BLaER1 treated with 17β-estradiol and CSF1 and Interleukin-3, amounts not matched to agents 10 nM and 100 nM (cell line): ENCODE measurements at regions not wholly inside any gene's neighbourhood (a gene's known extent, or its start where the extent isn't known, plus 50 kb on each side); places are given as distances from the start of the nearest gene placed in this dataset.
A peak's percentile ranks its signal among the peaks of the same experiment; 100 is the strongest.

Experiments
- H3K27ac ChIP-seq, 11 experiments: shearing (Covaris generic); formaldehyde crosslinking; 2 replicates each; pipeline ENCODE4 v1.8.1; 2022
- H3K27me3 ChIP-seq, 11 experiments: shearing (Covaris generic); formaldehyde crosslinking; 2 replicates each; pipeline ENCODE4 v1.8.1; 2022
- H3K36me3 ChIP-seq, 11 experiments: shearing (Covaris generic); formaldehyde crosslinking; 2 replicates each; pipeline ENCODE4 v1.8.1; 2022
- H3K4me1 ChIP-seq, 10 experiments: shearing (Covaris generic); formaldehyde crosslinking; 2 replicates each; pipeline ENCODE4 v1.8.1; 2022
- H3K4me2 ChIP-seq, 11 experiments: shearing (Covaris generic); formaldehyde crosslinking; 2 replicates each; pipeline ENCODE4 v1.8.1; 2022
- H3K4me3 ChIP-seq, 10 experiments: shearing (Covaris generic); formaldehyde crosslinking; 2 replicates each; pipeline ENCODE4 v1.8.1; 2022
- H3K9ac ChIP-seq, 11 experiments: shearing (Covaris generic); formaldehyde crosslinking; 2 replicates each; pipeline ENCODE4 v1.8.1; 2022
- H3K9me3 ChIP-seq, 11 experiments: shearing (Covaris generic); formaldehyde crosslinking; replicated peaks in 1 of 11; 2 replicates each; pipeline ENCODE4 v1.8.1; 2022
- H4K20me1 ChIP-seq, 11 experiments: shearing (Covaris generic); formaldehyde crosslinking; 2 replicates each; pipeline ENCODE4 v1.8.1; 2022
- Cebpa-rat ChIP-seq, 11 experiments: shearing (Covaris generic); IDR thresholded peaks; 2 replicates each; pipeline ENCODE4 v1.8.1; 2022

GRCh38 chr3:159080821-159081220 lies 279.0 kb downstream of the MFSD1 start:
- peaks cover 0 to 8% (median 0%) of the 10 kb centered on the region in 10 experiments; a peak in 3 of 20 replicates for H3K4me1 ChIP-seq
- TF ChIP-seq Cebpa-rat (IDR thresholded peaks at IDR 0.05), result no peak
- no peak overlapping the region for H3K9ac ChIP-seq
- H3K27ac ChIP-seq, result no peak overlapping the region
- no peak overlapping the region for H3K4me2 ChIP-seq
- H3K4me3 ChIP-seq, result no peak overlapping the region
- peaks cover 0 to 4% (median 0%) of the 10 kb centered on the region in 11 experiments; a peak in 3 of 22 replicates for H3K9me3 ChIP-seq
- H3K36me3 ChIP-seq, result no peaks in the 10 kb centered on the region
- H4K20me1 ChIP-seq, result no peaks in the 10 kb centered on the region
- no peaks in the 10 kb centered on the region for H3K27me3 ChIP-seq

- no peak overlapping the region for H3K4me3 ChIP-seq
- no peak overlapping the region for H3K9ac ChIP-seq
- TF ChIP-seq Cebpa-rat (IDR thresholded peaks at IDR 0.05), result no peak
- H3K9me3 ChIP-seq, result peaks cover 0 to 4% (median 0%) of the 10 kb centered on the region in 11 experiments; a peak in 3 of 22 replicates
- H3K4me1 ChIP-seq, result peaks cover 0 to 8% (median 0%) of the 10 kb centered on the region in 10 experiments; a peak in 3 of 20 replicates
- H3K36me3 ChIP-seq, result no peaks in the 10 kb centered on the region
- no peaks in the 10 kb centered on the region for H3K27me3 ChIP-seq
- H3K4me2 ChIP-seq, result peak overlapping the region in 2 of 11 experiments; percentile 8 to 28; a peak in 2 of 22 replicates
- H4K20me1 ChIP-seq, result no peaks in the 10 kb centered on the region
- H3K27ac ChIP-seq, result no peak overlapping the region
Observed at GRCh38 chr3:159082519-159082918, 280.7 kb downstream of the MFSD1 start.

GRCh38 chr3:159091936-159092335 lies 290.1 kb downstream of the MFSD1 start:
- Histone ChIP-seq H4K20me1 (no peaks in the 10 kb centered on the region), H3K4me1 (peaks cover 0 to 3% (median 0%) of the 10 kb centered on the region in 10 experiments; a peak in 1 of 20 replicates), H3K4me2 (no peak overlapping the region), H3K27me3 (no peaks in the 10 kb centered on the region), H3K4me3 (no peak overlapping the region), H3K9me3 (peaks cover 6 to 23% (median 11%) of the 10 kb centered on the region in 11 experiments; a peak in 18 of 22 replicates), H3K9ac (no peak overlapping the region), H3K27ac (no peak overlapping the region), H3K36me3 (no peaks in the 10 kb centered on the region)
- no peak for TF ChIP-seq Cebpa-rat (IDR thresholded peaks at IDR 0.05)

GRCh38 chr3:159102001-159102400 lies 300.1 kb downstream of the MFSD1 start:
- no peak overlapping the region for H3K9ac ChIP-seq
- H3K27ac ChIP-seq, result no peak overlapping the region
- H3K4me2 ChIP-seq, result no peak overlapping the region
- H3K4me3 ChIP-seq, result no peak overlapping the region
- no peak for TF ChIP-seq Cebpa-rat (IDR thresholded peaks at IDR 0.05)
- H3K9me3 ChIP-seq, result peaks cover 0 to 7% (median 0%) of the 10 kb centered on the region in 11 experiments; a peak in 3 of 22 replicates
- no peaks in the 10 kb centered on the region for H4K20me1 ChIP-seq
- no peaks in the 10 kb centered on the region; a peak in 1 of 22 replicates for H3K27me3 ChIP-seq
- no peaks in the 10 kb centered on the region for H3K4me1 ChIP-seq
- no peaks in the 10 kb centered on the region for H3K36me3 ChIP-seq

- Histone ChIP-seq H3K4me1 (peaks cover 48 to 79% (median 59%) of the 10 kb centered on the region in 10 experiments), H3K9me3 (peaks cover 0 to 22% (median 11%) of the 10 kb centered on the region in 11 experiments; a peak in 11 of 22 replicates), H3K9ac (no peak overlapping the region), H3K4me3 (no peak overlapping the region), H3K27ac (peak overlapping the region in 8 of 11 experiments; percentile 3 to 88 (median 76); a peak in 12 of 22 replicates), H3K4me2 (peak overlapping the region in 10 of 11 experiments; percentile 23 to 78 (median 72); a peak in 14 of 22 replicates), H3K27me3 (no peaks in the 10 kb centered on the region), H3K36me3 (no peaks in the 10 kb centered on the region), H4K20me1 (no peaks in the 10 kb centered on the region)
- no peak for TF ChIP-seq Cebpa-rat (IDR thresholded peaks at IDR 0.05)
Observed at GRCh38 chr3:159112724-159113123, 310.9 kb downstream of the MFSD1 start.

GRCh38 chr3:159113221-159113875 lies 311.5 kb downstream of the MFSD1 start:
- no peaks in the 10 kb centered on the region for H3K36me3 ChIP-seq
- no peaks in the 10 kb centered on the region for H3K27me3 ChIP-seq
- peaks cover 0 to 23% (median 13%) of the 10 kb centered on the region in 11 experiments; a peak in 13 of 22 replicates for H3K9me3 ChIP-seq
- H3K4me1 ChIP-seq, result peaks cover 53 to 85% (median 59%) of the 10 kb centered on the region in 10 experiments
- H3K27ac ChIP-seq, result peak overlapping the region; percentile 41 to 88 (median 75); a peak in 15 of 22 replicates
- no peaks in the 10 kb centered on the region for H4K20me1 ChIP-seq
- no peak overlapping the region; a peak in 1 of 22 replicates for H3K9ac ChIP-seq
- H3K4me2 ChIP-seq, result peak overlapping the region; percentile 45 to 80 (median 72); a peak in 21 of 22 replicates
- H3K4me3 ChIP-seq, result no peak overlapping the region
- TF ChIP-seq Cebpa-rat (IDR thresholded peaks at IDR 0.05), result no peak

GRCh38 chr3:159114582-159114981 lies 312.7 kb downstream of the MFSD1 start:
- H3K27me3 ChIP-seq, result no peaks in the 10 kb centered on the region
- H3K27ac ChIP-seq, result peak overlapping the region; percentile 54 to 88 (median 75); a peak in 21 of 22 replicates
- H3K4me1 ChIP-seq, result peaks cover 53 to 96% (median 60%) of the 10 kb centered on the region in 10 experiments
- peak in 1 of 11 experiments; percentile 9; a peak in 1 of 22 replicates for TF ChIP-seq Cebpa-rat (IDR thresholded peaks at IDR 0.05)
- H3K9me3 ChIP-seq, result peaks cover 0 to 31% (median 16%) of the 10 kb centered on the region in 11 experiments; a peak in 13 of 22 replicates
- peak overlapping the region in 7 of 10 experiments; percentile 2 to 36 (median 16); a peak in 9 of 20 replicates for H3K4me3 ChIP-seq
- H4K20me1 ChIP-seq, result no peaks in the 10 kb centered on the region
- peak overlapping the region; percentile 45 to 80 (median 72) for H3K4me2 ChIP-seq
- peak overlapping the region in 10 of 11 experiments; percentile 34 to 64 (median 53); a peak in 19 of 22 replicates for H3K9ac ChIP-seq
- H3K36me3 ChIP-seq, result no peaks in the 10 kb centered on the region

GRCh38 chr3:159123877-159124276 lies 322.0 kb downstream of the MFSD1 start:
- Histone ChIP-seq H3K9ac (no peak overlapping the region), H3K27ac (peak overlapping the region in 1 of 11 experiments; percentile 8; a peak in 2 of 22 replicates), H3K4me2 (peak overlapping the region in 5 of 11 experiments; percentile 10 to 90 (median 84); a peak in 9 of 22 replicates), H3K27me3 (no peaks in the 10 kb centered on the region), H3K9me3 (peaks cover 0 to 14% (median 0%) of the 10 kb centered on the region in 11 experiments; a peak in 3 of 22 replicates), H4K20me1 (no peaks in the 10 kb centered on the region), H3K4me3 (no peak overlapping the region), H3K36me3 (no peaks in the 10 kb centered on the region), H3K4me1 (peaks cover 9 to 99% (median 48%) of the 10 kb centered on the region in 10 experiments; a peak in 18 of 20 replicates)
- TF ChIP-seq Cebpa-rat (IDR thresholded peaks at IDR 0.05), result no peak
